ENCODE measurements at regions not wholly inside any gene's neighbourhood (a gene's known extent, or its start where the extent isn't known, plus 50 kb on each side); places are given as distances from the start of the nearest gene placed in this dataset.
A peak's percentile ranks its signal among the peaks of the same experiment; 100 is the strongest.

GRCh38 chr17:73694491-73694890 is 50.2 kb upstream of the SDK2 start:
- no peak for DNase-seq

- DNase-seq, result no peak
These were observed 50.9 kb upstream of the SDK2 start for GRCh38 chr17:73695035-73695738.

- DNase-seq, result no peak
These were observed 52.0 kb upstream of the SDK2 start for GRCh38 chr17:73696251-73696650.

GRCh38 chr17:73697872-73698271 is 53.6 kb upstream of the SDK2 start:
- peak; percentile 77 for DNase-seq

- DNase-seq, result no peak
These were observed 54.7 kb upstream of the SDK2 start for GRCh38 chr17:73698966-73699365.

- no peak for DNase-seq
These were observed 57.5 kb upstream of the SDK2 start for GRCh38 chr17:73701701-73702100.

GRCh38 chr17:73703192-73703591 is 58.9 kb upstream of the SDK2 start:
- DNase-seq, result peak; percentile 18

GRCh38 chr17:73703917-73704316 is 59.7 kb upstream of the SDK2 start:
- DNase-seq, result no peak

- no peak for DNase-seq
These were observed 61.3 kb upstream of the SDK2 start for GRCh38 chr17:73705594-73705993.

- no peak for DNase-seq
These were observed 62.2 kb upstream of the SDK2 start for GRCh38 chr17:73706428-73706827.

- DNase-seq, result peak; percentile 68
These were observed 62.6 kb upstream of the SDK2 start for GRCh38 chr17:73706858-73707257.

GRCh38 chr17:73707358-73707757 is 63.1 kb upstream of the SDK2 start:
- no peak for DNase-seq

- peak; percentile 65 for DNase-seq
These were observed 65.9 kb upstream of the SDK2 start for GRCh38 chr17:73710095-73710592.

GRCh38 chr17:73711184-73711583 is 66.9 kb upstream of the SDK2 start:
- DNase-seq, result no peak

GRCh38 chr17:73711916-73712315 is 67.7 kb upstream of the SDK2 start:
- DNase-seq, result no peak

GRCh38 chr17:73713136-73713535 is 68.9 kb upstream of the SDK2 start:
- DNase-seq, result no peak

- DNase-seq, result no peak
These were observed 71.5 kb upstream of the SDK2 start for GRCh38 chr17:73715769-73716168.

GRCh38 chr17:73717690-73718089 is 73.4 kb upstream of the SDK2 start:
- no peak for DNase-seq

GRCh38 chr17:73718362-73718761 is 74.1 kb upstream of the SDK2 start:
- no peak for DNase-seq

- DNase-seq, result peak; percentile 18
These were observed 74.7 kb upstream of the SDK2 start for GRCh38 chr17:73718912-73719311.

GRCh38 chr17:73719588-73720071 is 75.4 kb upstream of the SDK2 start:
- peak; percentile 86 for DNase-seq

GRCh38 chr17:73720187-73720834 is 76.1 kb upstream of the SDK2 start:
- peak; percentile 33 for DNase-seq

- DNase-seq, result peak; percentile 76
These were observed 77.9 kb upstream of the SDK2 start for GRCh38 chr17:73722165-73722564.

GRCh38 chr17:73723317-73723716 is 79.1 kb upstream of the SDK2 start:
- no peak for DNase-seq
